ENCODE measurements at regions not wholly inside any gene's neighbourhood (a gene's known extent, or its start where the extent isn't known, plus 50 kb on each side); places are given as distances from the start of the nearest gene placed in this dataset.

DNA sequence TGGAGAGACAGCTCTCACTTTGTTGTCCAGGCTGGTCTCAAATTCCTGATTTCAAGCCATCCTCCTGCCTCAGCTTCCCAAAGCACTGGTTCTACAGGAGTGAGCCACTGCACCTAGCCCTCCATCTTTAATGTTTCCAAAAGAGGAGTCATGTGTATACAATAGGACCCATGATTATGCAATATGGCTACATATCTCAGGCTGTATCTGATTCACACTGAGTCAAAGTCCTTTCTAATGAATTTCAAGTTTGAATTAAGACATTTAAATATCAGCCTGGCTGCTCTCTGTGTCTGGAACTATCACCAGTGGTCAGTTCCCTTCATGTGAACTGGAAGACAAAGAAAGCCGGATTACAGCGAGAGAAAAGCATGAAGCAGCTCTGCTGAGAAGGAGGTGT is 90.5 kb downstream of the MINAR1 start:
- no peak for TF ChIP-seq POLR2A (IDR thresholded peaks at IDR 0.05; ENCODE audit: low read length)
- TF ChIP-seq GATA1 (IDR thresholded peaks at IDR 0.05; ENCODE audit: low read depth, low read length) = no peak
- DNase-seq = no peak

DNA sequence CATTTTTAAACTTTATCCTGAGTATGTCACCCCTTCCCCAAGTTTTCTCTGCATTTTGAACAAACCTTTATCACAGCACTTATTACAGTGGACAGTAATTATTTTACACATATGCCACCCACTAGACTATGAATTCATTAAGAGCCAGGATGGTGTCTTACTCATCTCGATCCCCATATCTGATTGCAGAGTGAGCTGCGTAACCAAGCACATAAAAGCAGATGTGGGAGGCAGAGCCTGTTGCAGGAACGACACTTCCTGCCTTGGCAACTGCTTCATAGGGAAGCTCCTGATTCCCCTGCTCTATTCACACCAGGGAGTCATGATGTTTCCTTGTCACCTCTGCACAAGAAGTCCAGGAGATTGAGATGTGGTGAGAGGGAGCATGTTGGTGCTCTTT is 91.1 kb downstream of the MINAR1 start:
- no peak for DNase-seq
- no peak for TF ChIP-seq GATA1 (IDR thresholded peaks at IDR 0.05; ENCODE audit: low read depth, low read length)
- TF ChIP-seq POLR2A (IDR thresholded peaks at IDR 0.05; ENCODE audit: low read length) = no peak

DNA sequence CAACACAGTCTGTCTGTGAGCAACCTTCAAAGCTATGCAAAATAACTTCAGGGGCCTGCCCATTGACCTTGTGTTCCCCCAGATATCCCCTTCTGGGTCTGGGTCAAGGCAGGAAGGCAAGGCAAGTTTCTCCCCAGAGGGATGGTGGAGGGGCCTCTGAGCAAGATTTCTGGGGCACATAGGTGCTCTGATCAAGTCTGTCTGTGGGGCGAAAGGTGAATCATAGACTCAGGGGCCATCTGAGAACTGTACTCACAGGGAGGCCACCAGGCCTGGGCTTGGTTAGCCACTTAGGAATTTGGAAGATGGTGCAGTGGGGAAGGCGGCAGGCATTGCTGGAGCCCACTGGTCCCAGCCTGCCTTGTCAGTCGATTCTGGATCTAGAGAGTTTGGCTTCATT is 92.4 kb downstream of the MINAR1 start:
- no peak for DNase-seq
- no peak for TF ChIP-seq POLR2A (IDR thresholded peaks at IDR 0.05; ENCODE audit: low read length)
- no peak for TF ChIP-seq GATA1 (IDR thresholded peaks at IDR 0.05; ENCODE audit: low read depth, low read length)

DNA sequence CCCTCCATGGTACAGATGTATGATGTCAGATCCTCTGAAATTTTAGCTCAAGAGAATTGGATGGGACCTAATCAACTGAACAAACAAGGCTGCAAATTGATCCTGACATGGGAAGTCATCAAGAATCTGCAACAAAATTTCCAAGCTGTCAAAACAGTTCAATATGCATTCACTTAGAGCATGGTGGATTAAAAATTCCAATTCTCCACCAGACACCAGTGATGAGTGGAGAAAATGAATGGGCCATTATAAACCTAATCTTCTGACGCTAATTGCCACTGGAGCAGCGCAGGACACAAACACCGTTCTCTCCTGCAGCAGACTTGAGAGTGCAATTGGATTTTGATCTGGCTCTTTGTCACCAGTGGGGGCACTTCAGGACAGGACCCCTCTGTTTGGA is 94.2 kb downstream of the MINAR1 start:
- no peak for DNase-seq
- no peak for TF ChIP-seq GATA1 (IDR thresholded peaks at IDR 0.05; ENCODE audit: low read depth, low read length)
- no peak for TF ChIP-seq POLR2A (IDR thresholded peaks at IDR 0.05; ENCODE audit: low read length)

DNA sequence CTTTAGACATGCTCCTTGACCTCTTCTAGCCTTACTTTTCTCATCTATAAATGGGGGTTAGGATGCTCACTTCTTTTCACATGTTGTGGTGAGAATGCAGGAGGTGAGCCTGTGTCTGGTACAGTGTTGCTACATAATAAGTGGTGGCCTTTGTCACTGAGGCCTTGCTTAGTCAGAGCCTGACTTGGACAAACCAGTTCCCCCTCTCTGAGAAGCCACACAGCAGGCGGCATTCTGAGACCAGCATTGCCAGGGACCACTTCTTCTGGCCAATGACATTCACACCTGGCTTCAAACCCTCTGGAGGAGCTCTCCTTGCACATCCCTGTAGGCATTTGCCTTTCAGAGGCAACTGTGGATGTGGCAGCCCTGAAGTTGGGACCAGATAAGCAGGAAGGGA is 95.7 kb downstream of the MINAR1 start:
- no peak for DNase-seq
- TF ChIP-seq POLR2A (IDR thresholded peaks at IDR 0.05; ENCODE audit: low read length) = no peak
- TF ChIP-seq GATA1 (IDR thresholded peaks at IDR 0.05; ENCODE audit: low read depth, low read length) = no peak

DNA sequence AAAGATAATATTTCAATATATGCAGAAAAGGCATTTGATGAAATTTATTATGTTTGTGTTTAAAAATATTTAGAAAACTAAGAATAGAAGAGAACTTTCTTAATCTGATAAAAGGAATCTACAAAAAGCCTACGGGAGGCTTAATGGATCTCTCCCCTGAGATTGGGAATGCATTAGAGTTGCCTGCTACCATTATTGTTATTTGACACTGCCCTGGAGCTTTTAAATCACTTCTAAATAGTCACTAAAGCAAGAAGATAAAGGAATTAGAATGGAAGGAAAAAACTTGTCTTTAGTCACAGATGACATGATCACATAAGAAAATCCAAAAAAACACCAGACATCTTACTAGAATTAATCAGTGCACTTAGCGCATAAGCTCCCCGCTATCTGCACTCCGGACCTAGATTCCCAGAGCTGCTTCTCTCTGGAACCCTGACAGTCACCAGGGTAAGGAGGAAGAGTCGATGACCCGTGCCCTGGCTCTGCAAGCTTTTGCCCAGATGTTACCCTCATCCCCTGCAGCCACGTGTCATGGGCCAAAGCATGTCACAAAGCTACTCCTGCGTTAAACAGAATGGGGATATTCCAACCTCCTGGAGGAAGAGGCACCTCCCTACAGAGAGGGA is 97.1 kb downstream of the MINAR1 start:
- no peak for TF ChIP-seq GATA1 (IDR thresholded peaks at IDR 0.05; ENCODE audit: low read depth, low read length)
- DNase-seq = no peak

DNA sequence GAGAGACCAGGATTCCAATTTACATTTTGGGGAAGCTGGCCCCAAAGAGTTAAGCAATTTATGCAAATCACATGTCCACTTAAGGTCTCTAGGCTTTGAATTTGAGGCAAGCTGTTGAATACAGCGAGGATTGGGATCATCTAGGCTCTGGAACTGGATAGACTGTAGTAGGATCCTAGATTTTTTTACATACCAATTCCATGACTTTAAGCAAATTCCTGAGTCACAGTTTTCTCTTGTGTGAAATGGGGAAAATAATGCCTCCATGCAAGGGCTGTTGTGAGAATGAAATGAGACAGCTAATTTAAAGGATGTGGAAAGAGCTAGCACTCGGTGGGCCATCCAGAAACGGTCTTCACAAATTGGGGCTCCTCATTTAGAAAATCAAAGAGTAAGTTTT is 103.4 kb downstream of the MINAR1 start:
- no peak for TF ChIP-seq GATA1 (IDR thresholded peaks at IDR 0.05; ENCODE audit: low read depth, low read length)
- TF ChIP-seq POLR2A (IDR thresholded peaks at IDR 0.05; ENCODE audit: low read length) = no peak
- DNase-seq = no peak

DNA sequence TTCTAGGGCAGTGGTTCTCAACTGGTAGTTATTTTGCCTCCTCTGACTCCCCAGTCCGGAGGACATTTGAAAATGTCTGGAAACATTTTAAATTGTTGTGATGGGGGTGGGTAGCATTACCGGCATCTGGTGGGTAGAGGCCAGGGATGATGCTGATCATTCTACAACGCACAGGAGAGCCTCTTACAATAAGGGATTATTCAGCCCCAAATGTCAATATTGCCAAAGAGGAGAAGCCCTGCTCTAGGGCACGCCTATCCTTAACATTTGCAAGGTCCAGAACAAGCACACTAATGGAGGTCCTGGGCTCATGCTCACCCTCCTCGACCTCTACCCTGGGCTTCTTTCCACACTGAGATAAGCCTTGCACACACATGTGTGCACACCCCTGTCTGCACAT is 106.4 kb downstream of the MINAR1 start:
- TF ChIP-seq POLR2A (IDR thresholded peaks at IDR 0.05; ENCODE audit: low read length) (no peak), GATA1 (IDR thresholded peaks at IDR 0.05; ENCODE audit: low read depth, low read length) (no peak)
- no peak for DNase-seq

DNA sequence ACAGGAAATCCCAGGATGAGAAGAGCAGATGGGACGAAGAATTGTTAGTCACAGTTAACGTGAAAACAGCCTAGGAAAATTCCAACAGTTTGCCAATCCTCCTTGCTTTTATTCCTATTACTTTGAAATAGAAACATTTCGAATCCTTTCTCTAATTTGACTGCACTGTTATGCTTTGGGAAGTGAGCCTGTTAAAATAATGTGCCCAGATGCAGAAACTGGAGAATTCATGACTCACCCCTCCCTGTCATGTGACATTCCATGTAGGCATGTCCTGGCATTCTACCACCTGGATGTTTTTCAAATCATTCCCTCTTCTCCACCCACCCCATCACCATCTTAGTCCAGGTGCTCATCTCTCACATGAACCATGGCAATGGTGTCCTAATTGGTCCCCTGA is 107.3 kb downstream of the MINAR1 start:
- no peak for TF ChIP-seq POLR2A (IDR thresholded peaks at IDR 0.05; ENCODE audit: low read length)
- DNase-seq = no peak

DNA sequence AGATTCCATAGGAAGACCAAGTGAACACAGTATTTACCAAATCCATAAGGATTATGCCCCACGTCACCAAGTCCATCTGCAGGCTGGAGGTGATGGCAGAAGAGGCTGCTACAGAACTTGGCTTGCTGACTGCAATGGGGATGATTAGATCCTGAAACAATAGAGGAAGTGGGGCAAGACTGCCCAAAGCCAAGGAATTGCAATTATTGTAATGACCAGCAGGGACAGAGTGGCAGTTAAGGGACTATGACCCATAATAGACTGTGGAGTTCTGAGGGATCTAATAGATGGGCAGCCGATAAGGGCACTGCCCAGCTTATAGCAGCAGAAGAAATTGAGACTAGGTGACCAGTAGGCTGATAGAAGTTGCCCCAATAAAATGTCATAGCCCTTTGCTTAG is 108.4 kb downstream of the MINAR1 start:
- peak in 1 of 2 experiments; percentile 1 for DNase-seq
- TF ChIP-seq POLR2A (IDR thresholded peaks at IDR 0.05; ENCODE audit: low read length) (no peak), GATA1 (IDR thresholded peaks at IDR 0.05; ENCODE audit: low read depth, low read length) (no peak)

DNA sequence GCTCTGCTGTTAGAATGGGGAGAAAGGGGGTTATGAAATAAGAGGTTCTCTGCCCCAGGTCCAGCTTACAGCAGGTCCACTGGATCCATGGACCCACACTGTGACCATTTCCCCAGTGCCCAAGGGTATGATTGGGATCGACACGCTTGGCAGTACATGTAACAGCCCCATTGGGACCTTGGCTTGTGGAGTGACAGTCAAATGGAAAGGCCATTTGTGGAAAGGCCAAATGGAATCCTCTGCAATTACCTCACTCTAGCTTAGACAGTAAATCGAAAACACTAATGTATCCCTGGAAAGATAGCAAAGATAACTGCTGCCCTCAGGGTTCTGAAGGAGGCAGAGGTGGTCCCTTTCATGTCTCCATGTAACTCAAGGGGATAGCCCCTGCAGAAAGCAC is 109.1 kb downstream of the MINAR1 start:
- DNase-seq = no peak
- TF ChIP-seq GATA1 (IDR thresholded peaks at IDR 0.05; ENCODE audit: low read depth, low read length) (no peak), POLR2A (IDR thresholded peaks at IDR 0.05; ENCODE audit: low read length) (no peak)

DNA sequence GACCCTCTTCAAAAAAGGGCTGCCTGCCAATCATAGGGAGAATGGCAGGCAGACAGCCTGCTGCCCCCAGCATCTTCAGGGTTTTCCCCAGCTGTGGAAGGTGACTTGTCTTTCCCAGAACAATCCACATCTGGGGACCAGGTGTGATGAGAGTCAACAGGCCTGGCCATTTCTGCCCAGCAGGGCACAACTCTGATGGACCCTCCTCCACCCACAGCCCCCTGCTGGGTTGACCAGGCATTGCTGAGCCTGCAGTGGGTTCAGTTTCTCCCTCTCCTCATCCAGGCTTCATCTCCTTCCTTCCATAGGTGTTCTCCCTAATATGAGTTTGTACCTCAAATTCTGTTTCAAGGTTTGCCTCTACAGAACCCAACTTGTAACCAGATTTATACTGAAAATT is 111.0 kb downstream of the MINAR1 start:
- TF ChIP-seq GATA1 (IDR thresholded peaks at IDR 0.05; ENCODE audit: low read depth, low read length) = no peak
- TF ChIP-seq POLR2A (IDR thresholded peaks at IDR 0.05; ENCODE audit: low read length) = no peak
- DNase-seq = no peak

DNA sequence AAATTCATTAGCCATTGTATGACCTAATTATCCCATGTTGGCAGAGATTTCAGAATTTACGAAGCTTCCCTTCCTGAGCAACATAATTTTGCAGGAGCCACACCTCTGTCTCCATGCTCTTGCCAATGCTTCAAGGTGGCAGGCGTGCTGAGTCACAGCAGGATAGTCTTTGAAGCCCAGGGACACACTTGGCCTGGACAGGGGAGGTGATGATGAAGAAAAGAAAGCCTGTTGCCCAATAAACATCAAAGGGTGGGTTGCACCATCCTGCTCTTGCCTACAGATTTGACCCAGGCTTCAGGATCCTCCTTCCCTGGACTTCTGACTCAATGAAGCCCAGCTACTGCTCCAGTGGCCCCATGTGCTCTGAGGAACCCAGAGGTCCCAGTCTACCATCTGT is 117.1 kb downstream of the MINAR1 start:
- DNase-seq = no peak
- TF ChIP-seq GATA1 (IDR thresholded peaks at IDR 0.05; ENCODE audit: low read depth, low read length) (no peak), POLR2A (IDR thresholded peaks at IDR 0.05; ENCODE audit: low read length) (no peak)

DNA sequence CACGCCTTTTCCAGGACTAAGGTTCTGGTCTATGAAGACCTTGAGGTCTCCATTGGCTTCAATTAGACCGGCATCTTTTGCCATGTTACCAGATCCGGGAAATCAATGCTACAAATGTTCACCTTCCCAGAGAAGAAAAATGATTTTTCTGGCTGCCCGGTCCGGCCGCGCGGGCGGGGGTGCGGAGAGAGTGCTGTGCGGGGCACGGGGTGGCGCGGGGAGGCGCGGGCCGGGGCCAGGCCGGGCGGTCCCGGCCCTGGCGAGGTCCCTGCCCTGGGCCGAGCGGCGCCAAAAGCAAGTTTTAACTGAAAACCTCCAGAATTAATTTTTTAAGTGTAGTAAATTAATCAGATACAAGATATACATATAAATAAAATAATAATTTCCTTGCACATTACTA is 128.2 kb downstream of the MINAR1 start:
- TF ChIP-seq GATA1 (IDR thresholded peaks at IDR 0.05; ENCODE audit: low read depth, low read length) (no peak), POLR2A (IDR thresholded peaks at IDR 0.05; ENCODE audit: low read length) (no peak)
- no peak for DNase-seq

DNA sequence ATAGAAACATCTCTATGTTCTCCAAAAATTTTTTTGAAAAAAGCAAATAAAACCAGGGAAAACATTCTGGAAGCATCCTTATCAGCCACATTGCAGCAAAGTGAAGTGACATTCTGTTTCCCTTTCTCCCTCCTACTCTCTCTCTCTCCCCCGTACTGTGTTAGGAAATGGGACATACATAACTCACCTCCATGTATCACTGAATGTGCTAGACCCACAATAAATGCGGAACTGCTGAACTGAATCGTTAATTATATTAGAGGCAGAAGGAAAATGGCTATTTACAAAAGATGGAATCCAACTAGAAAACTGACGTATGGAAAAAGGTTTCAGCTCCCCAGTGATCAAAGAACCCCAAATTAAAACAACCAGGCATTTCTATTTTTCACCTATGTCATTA is 129.8 kb downstream of the MINAR1 start:
- no peak for TF ChIP-seq GATA1 (IDR thresholded peaks at IDR 0.05; ENCODE audit: low read depth, low read length)
- TF ChIP-seq POLR2A (IDR thresholded peaks at IDR 0.05; ENCODE audit: low read length) = no peak
- no peak for DNase-seq

DNA sequence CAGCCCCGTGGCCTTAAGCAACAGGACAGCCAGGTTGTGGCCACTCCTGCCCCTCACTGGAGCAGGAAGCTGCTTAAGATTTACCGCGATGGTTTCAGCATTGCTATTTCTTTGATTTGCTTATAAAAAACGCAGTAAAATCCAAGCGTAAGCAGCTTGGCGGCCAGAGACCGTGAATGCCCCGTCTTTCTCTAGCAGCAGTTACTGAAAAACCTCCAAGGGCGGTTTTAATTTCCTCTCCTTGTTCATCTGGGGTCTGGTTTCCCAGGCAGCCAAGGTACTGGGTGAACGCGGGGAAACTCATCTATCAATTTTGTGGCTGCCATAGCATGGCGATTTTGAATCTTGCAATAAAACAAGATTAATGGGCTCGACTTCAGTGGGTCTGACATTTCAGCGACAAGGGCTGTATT is 130.3 kb downstream of the MINAR1 start:
- TF ChIP-seq GATA1 (IDR thresholded peaks at IDR 0.05; ENCODE audit: low read depth, low read length) (no peak), POLR2A (IDR thresholded peaks at IDR 0.05; ENCODE audit: low read length) (no peak)
- DNase-seq = no peak
